GM21390 (cell line): ENCODE measurements at regions not wholly inside any gene's neighbourhood (a gene's known extent, or its start where the extent isn't known, plus 50 kb on each side); places are given as distances from the start of the nearest gene placed in this dataset.

ENCODE experiments used
- ATAC-seq: cut with Tn5 transposase; IDR thresholded peaks from one replicate; pipeline ENCODE4 v1.9.1; 2021; ENCODE audit not compliant: unreplicated experiment

DNA sequence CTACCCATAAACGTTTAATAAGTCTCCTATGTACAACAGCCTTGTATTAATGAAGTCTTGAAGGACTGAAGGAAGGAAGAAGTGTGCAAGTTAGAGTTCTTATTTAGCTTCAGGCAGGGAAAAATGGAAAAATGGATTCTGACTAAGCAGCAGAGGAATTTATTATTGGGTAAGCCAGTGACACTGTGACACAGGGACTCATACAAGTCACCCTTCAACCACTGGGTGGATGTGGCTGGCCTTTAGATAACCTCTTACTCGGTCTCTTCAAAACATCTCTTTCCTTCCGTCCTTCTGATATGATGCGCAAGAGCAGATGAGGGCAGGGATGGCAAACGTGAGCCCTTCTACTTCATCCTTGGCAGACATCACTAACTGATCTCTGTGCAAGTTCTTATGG, 145.6 kb downstream of the DHX35 start:
- no peak for ATAC-seq

DNA sequence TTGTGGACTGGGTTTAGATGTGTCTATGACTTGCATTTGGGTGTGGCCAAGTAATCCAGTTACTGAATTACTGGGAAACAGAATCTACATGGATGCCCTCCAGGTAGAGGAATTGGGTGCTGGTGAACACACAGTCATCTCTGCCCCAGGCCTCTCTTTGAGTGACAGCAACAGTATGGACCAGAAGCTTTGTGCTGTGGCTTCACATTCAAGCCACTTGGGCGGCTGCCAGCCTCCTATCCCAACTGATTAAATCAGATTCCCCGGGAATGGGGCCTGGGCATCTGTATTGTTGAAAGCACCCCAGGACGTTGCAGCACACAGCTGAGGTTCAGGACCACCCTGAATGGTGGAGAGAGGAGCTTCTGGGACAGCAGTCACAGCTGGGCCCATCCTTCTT, 144.6 kb downstream of the DHX35 start:
- ATAC-seq: no peak

DNA sequence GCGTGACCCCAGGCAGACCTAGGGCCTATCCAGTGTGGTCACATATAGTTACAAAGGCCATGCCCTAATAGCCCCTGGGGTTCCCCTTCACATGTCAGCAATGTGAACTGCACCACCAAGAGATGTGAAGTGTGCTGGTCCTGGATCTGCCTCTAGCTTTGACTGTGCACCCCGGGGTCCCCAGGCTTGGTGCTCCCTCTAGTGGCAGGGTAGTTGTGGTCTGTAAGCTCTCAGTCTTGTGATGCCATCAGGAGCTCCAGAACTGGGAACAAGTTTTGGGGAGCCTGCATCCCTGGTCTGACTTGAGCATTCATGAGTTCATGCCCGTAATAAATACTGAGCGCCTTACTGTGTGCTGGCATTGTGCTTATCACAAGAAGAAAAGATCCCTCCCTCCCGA, 143.4 kb downstream of the DHX35 start:
- ATAC-seq: no peak

DNA sequence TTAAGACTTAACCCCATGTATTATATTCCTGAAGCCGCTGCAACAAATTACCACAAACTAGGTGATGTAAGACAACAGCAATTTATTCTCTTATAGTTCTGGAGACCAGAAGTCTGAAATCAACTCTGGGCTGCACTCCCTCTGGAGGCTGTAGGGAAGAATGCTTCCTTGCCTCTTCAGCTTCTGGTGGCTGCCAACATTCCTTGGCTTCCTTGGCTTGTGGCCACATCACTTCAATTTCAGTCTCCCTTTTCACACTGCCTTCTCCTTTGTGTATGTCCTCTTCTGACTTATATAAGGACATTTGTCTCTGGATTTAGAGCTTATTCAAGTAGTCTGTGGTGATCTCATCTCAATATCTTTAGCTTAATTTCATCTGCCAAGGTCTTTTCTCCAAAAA, 141.6 kb downstream of the DHX35 start:
- no peak for ATAC-seq

DNA sequence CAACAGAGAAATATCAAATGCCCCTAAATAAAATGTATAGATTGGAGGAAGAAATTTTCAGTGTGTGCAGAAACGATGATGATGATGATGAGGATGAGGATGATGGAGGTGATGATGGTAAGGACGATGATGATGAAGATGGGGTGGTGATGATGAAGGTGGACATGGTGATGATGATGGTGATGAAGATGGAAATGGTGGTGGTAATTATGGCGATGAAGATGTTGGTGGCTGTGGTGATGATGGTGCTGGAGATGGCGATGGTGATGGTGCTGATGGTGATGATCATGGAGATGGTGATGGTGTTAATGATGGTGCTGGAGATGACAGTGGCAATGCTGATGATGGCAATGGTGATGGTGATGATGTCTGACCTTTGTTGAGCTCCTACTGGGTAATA, 141.2 kb downstream of the DHX35 start:
- no peak for ATAC-seq

DNA sequence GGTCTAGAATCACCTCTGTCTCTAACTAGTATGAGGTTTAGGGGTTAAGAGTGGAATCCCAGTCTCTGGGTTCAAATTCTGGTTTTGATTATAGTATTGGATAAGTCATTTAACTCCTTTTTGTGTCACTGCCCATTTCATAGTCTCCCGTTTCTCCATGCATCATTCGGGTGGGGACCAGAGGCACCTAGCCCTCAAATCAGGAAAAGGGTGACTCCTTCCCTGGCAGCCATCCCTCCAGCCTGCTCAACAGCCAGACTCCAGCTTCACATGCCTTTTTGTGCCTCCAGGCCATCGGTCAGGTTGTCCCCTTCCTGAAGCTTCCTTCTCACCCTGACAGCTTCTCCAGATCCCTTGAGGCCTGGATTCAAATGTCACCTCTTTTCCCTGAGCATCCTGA, 139.8 kb downstream of the DHX35 start:
- no peak for ATAC-seq

DNA sequence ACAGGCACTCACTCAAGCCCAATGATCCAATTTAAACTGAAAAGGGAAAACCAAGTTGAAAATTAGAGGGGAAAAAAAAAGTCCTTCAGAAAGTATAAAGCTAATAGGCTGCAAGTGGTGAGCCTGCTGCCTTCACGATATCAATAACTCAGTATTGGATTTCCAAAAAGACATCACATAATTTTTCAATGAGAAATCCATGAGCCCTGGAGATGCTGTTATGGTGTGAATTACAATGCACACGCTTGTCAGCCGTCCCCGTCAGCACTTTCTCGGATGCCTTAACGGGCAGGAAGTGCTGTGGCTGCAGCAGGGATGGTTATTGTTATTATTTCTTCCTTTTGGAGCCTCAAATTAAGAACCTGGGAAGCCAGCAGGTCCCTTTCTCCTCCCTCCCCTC, 138.5 kb downstream of the DHX35 start:
- ATAC-seq: no peak

DNA sequence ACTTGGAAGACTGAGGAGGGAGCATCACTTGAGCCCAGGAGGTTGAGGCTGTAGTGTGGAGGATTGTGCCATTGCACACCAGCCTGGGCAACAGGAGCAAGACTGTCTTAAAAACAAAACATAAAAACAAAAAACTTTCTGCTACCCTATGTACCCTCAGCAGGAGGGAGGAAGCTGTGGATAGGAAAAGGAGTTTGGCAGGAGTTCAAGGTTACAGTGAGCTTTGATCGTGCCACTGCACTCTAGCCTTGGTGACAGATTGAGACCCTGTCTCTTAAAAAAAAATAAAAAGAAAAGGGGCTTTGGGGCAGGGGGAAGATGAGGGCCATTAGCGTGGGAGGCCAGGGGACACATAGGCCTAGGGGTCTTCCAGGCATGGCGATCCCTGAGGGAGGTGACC, 135.7 kb downstream of the DHX35 start:
- no peak for ATAC-seq

DNA sequence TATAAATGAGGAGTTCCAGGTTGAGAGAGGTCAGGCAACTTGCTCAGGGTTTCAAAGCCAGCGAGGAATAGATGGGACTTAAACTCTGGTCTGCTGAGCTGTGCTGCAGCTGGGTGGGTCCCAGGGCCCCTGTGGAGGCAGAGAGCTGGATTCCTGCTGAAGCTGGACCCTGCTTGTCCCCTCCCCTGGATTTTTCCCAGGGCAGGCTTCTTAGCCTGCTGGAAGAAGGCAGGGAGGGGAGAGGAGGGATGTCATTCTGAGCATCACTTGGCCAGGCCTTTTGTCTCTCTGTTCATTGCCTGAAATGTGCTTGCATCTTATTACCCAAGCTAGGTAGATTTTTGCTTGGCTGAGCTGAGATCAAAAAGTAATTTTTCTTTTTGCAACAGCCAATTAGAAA, 133.7 kb downstream of the DHX35 start:
- ATAC-seq: no peak

DNA sequence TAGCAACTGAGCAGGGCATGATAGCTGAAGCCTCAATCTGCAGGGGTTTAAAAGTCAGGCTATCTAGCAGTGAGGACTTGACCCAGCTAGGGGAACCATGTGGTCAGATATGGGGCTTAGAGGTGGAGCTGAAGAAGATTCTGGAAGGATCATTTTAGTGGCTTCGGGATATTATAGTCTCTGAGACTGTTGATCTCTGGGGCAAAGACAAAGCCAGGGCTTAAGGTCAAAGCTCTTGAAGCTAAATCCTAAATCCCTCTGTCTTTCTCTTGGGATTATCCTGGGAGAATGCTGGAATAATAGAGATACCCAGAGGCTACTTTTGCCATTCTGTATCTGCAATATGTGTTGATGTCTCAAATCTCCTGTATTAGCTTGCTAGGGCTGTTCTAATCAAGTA, 132.2 kb downstream of the DHX35 start:
- no peak for ATAC-seq

DNA sequence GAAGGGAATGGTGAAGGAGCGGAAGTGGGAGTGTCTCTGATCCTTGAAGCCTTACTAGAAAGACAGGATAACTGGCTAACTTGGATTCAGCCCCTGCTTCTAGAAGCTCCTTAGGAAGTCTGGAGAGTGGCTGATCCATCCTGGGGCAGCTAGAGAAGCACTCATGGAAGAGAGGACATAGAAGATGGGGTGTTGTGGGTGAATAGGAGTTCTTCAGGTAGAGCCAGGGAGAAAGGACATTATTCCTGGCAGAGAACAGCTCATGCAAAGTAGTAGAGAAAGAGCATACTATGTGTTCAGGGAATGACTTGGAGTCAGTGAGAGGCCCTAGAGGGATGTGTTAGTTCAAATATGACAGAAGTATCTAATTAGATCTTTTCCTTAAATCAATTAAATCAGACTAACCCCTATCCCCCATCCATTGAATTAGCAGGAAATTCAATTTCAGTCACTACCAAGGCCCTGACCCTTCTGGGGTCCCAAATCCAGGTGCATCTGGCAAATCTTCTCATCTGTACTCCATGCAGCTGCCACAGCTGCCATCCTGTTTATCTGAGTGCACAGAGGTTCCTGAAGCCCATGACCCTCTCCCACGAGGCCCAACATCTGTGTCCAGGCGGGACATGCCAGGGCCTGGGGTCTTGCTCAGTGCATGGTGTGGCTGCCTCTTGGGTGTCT, 130.7 kb downstream of the DHX35 start:
- no peak for ATAC-seq

DNA sequence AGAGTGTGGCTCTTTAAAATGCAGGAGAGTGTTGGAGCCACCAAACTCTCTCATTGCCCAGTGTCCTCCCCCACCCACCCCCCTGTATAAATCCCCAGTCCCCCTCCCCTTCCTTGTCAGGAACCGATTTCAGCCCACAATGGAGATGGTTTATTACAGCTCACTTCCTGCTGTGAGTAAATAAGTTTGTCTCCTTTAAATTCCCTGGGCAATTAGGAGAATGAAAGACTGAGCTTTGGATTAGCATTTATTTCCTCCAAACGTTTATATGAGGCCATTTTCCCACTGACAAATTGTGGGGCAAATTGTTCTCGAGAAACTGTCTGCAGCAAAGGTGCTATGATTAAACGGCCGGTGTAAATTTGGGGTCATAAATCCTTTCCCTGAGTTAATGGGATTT, 128.8 kb downstream of the DHX35 start:
- ATAC-seq: no peak

DNA sequence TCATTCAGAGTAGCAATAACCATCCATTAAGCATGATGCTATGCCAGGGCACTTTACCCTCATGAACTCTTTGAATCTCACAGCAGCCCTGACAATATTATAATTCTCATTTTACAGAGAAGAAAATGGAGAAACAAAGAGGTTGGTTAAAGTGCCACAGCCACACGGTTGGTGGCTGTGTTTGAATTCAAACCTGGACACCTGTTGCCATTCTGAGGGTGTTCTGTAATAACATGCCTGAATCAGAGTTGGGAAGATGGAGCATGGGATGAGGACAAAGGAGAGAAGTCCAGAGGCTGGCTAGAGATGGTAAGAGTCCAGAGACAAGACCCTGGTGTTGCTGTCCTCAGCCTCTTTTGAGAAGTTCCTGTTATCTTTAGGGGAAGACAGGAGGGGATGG, 127.7 kb downstream of the DHX35 start:
- ATAC-seq: no peak
